RKO (cell line): ENCODE measurements at regions not wholly inside any gene's neighbourhood (a gene's known extent, or its start where the extent isn't known, plus 50 kb on each side); places are given as distances from the start of the nearest gene placed in this dataset.
A peak's percentile ranks its signal among the peaks of the same experiment; 100 is the strongest.
"Not testable (repeated sequence)": the region's sequence is repeated elsewhere in the genome, so short reads cannot be mapped to it uniquely, and the experiment has no call there.

ENCODE experiments used
- DNase-seq: peaks from one replicate; pipeline ENCODE4 v3.0.0-alpha.2; 2016; ENCODE audit warnings: low spot score

- no peak for DNase-seq
Measured at GRCh38 chr1:101370488-101370887, 133.7 kb downstream of the S1PR1 start.

GRCh38 chr1:101371259-101371658 lies 134.4 kb downstream of the S1PR1 start:
- DNase-seq, result peak; percentile 59

GRCh38 chr1:101373570-101373969 lies 136.8 kb downstream of the S1PR1 start:
- no peak for DNase-seq

DNA sequence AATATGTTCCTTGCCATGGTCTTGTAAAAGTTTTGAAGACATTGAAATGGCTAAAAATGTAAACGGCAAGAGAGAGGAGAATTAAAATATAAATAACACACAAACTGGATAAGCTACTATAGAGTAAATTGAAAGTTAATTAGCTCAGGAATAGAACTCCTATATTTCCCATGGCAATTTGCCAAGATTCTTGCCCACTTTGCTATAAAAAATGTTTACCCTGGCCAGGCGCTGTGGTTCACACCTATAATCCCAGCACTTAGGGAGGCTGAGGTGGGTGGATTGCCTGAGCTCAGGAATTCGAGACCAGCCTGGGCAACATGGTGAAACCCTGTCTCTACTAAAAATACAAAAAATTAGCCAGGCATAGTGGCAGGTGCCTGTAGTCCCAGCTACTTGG lies 138.6 kb downstream of the S1PR1 start:
- DNase-seq, result not testable (repeated sequence)

- no peak for DNase-seq
Measured at GRCh38 chr1:101376121-101377083, 139.6 kb downstream of the S1PR1 start.

DNA sequence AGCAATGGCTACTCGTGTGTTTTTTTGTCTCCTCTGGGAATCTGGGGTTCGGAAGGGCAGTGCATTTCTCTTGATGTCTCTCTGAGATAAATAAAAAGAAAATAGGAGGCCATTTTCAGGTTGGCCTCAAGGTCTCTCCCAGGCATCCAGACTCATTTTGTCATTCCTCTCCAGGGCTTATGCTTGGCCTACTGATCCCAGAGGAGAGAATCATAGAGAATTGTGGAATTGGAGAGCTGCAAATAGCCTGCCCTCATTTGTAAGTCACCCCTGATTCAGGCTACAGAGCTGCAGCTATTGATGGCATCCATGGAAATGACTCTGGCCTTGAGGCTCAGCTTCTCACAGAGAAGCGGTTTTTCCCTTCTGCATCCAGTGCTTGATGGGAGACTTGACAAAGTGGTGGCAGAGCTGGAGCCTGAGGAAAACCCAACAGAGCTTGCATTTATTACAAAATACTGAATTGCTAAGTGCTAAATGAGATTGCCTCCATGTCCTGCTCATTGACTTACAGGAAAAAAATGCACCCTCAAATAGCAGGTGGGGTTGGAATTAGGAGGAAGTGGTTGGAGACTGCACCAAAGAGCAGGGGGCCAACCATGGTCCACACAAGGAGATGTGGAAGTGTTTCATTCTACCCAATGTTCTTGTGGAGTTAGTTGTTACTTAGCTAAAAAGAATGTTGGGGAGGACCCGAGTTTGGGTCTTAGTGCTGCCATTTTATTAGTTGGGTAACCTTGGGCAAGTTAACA lies 140.4 kb downstream of the S1PR1 start:
- DNase-seq, result no peak

- DNase-seq, result no peak
Measured at GRCh38 chr1:101379037-101379436, 142.2 kb downstream of the S1PR1 start.

DNA sequence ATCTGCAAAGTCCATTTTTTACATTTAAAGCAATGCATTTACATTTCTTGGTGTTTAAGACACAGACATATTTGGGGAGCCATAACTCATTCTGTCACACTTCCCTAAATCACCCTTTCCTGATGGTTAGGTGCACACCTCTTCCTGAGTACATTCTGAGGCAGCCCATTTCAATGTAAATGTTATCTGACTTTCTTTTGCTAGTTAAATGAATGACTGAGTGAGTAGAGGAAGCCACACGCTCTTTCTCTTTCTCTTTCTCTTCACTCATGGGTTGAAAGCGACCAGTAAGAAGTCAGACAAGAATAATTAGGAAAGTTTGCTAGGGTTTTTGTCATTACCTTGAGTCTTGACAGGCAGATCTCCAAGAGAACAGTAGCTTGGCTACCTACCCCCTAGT lies 143.1 kb downstream of the S1PR1 start:
- DNase-seq, result no peak

DNA sequence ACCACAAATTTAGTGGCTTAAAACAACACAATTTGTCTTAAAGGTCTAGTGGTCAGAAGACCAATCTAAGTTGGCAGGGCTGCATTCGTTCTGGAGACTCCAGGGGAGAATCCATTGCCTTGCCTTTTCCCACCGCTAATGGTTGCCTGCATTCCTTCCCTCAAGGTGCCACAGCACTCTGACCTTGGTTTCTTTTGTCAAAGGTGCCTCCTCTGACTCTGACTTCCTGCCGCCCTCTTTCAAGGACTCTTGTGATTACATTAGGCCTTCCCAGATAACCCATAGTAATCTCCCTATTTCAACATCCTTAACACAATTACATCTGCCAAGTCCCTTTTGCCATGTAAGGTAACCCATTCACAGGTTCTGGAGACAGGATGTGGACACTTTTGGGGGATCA lies 145.3 kb downstream of the S1PR1 start:
- no peak for DNase-seq

GRCh38 chr1:101388904-101389546 lies 152.2 kb downstream of the S1PR1 start:
- peak; percentile 13 for DNase-seq

DNA sequence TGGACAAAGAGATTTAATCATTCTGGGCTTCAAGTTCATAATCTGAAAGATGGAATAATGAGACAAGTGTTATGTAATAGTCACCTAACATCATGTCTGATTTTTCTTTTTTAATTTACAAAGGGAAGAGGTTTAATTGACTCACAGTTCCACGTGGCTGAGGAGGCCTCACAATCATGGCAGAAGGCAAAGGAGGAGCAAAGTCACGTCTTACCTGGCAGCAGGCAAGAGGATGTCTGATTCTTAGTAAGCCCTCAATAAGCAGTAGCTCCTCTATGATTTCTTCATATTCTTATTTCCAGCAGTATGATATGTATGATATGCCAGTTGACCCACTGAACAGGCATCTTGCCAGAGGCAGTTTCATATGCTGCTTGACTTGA lies 152.7 kb downstream of the S1PR1 start:
- DNase-seq, result no peak

GRCh38 chr1:101392552-101392951 lies 155.7 kb downstream of the S1PR1 start:
- DNase-seq, result no peak

DNA sequence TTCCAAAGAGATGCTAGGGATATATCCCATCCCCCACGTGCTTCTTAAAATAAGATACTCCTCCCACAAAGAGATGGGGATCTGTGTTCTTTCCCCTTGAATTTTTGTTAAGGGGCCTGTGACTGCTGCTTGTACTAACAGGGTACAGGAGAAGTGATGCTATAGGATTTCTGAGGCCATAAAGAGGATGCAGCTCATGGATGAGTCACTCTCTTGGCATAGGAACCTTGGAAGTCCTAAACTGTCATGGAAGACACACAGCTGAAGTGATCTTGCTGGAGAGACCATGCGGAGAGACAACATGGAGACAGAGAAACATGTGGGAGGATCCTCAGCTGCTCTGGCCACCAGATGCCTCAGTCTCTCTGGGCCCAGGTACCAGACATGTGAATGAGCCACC lies 157.2 kb downstream of the S1PR1 start:
- peak; percentile 42 for DNase-seq

- no peak for DNase-seq
Measured at GRCh38 chr1:101399222-101399621, 162.4 kb downstream of the S1PR1 start.

DNA sequence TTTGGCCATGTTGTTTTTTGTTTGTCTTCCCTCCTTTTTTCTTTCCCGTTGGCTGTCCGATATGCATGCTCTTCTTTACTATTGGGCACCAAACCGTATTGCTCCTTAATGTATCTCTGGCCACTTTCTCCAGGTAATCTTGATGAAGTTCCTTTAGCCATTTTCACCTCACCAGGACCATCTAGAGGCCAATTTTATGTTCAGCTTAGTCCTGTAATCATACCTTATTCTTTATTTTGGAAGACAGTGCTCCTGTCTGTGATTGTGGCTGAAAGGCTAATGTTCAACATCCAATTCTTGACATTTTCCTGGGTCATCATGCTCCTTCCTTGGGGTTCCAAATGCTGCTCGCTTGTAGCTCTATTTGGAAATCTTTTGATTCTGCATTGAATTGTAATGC lies 169.5 kb downstream of the S1PR1 start:
- DNase-seq, result no peak

GRCh38 chr1:101406681-101407080 lies 169.9 kb downstream of the S1PR1 start:
- DNase-seq, result no peak

DNA sequence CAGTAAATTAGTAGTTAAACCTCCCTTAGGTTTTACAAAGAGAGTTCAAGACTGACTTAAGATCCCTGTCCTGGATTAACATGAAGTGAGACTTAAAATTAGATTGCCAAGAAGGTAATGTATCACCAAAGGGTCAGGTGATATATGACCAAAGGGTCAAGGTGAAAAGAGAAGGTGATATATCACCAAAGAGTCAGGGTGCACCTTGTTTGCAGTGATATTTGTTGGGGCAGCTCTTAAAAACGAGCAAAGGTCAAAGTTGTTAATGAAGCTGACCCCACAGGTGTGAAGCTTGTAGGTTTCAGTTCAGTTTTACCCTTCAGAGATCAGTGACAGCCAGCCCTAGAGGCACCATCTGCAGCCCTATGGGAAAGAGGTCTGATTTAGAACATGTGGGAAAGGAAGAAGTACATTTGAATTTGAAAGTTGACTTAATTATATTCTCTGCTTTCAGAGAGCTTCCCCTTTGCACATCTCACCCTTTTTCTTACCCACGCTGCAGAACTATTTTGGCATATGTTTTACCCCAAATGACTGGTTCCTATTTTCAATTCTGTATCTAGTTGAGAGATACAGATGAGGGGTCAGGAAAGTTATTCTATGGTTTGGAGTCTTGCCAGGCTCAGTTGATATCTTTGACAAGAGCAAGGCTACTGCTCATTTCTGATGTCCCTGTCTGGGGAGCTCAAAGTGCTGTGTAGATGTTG lies 170.8 kb downstream of the S1PR1 start:
- no peak for DNase-seq

DNA sequence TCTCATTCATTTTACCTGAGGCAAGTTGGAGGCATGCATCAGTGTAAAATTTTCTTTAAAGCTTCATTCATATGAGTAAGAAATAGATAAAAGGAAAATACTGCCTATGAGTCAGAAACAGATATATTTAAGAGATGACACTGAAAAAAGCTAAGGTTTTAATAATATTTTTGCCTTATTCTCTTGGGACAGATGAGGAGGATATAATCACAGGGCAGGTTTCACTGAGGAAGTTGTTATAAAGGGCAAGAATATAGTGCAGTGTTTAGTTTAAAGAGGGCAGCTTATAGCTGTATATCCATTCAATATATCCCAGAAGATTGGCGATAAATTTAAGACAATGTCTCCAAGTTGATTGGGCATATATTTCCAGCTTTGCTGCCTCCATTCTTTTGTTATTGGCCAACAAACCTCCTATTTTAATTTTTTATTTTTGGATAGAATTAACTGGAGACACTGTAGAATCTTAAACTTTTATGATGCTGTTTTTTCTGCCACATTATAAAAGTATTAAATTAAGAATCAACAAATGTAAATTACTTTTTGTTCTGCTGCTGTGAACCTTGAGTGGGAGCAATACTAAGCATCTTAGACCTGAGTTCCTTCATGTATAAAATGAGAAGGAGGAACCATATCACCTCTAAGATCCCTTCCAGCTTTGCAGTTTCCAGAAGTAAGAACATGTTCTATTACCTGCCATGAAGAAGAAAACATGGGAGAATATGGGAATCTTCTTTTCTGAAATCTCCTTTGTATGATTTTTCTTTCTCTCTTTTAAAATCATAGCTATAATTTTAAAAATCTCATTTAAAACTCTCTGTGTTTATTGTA lies 171.6 kb downstream of the S1PR1 start:
- no peak for DNase-seq

GRCh38 chr1:101409102-101409501 lies 172.3 kb downstream of the S1PR1 start:
- DNase-seq, result no peak

- DNase-seq, result no peak
Measured at GRCh38 chr1:101410048-101410878, 173.4 kb downstream of the S1PR1 start.
